ENCODE measurements at regions not wholly inside any gene's neighbourhood (a gene's known extent, or its start where the extent isn't known, plus 50 kb on each side); places are given as distances from the start of the nearest gene placed in this dataset.

DNA sequence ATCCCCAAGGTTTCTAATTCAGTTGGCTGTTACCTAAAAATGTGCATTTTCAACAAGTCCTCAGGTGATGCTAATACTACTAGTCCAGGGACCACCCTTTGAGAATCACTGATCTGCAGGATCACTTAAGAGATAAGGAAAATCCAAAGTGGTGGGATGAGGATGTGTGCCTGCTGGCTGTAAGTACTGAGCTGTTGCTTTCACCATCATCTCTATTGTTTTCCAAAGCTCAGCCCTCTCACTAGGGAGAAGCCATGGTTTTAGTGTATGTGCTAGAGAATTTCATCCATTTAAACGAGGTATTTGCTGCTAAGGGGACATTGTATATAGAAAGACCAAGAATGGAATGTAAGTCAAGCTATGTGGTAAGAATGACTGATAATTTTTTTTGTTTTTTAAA lies 202.3 kb downstream of the KIF21A start:
- no TSS peak for BruUV-seq (replicated peaks)
- Histone ChIP-seq H2AFZ (ENCODE audit: low read depth, low read length) (no peak overlapping the region), H3K4me3 (no peak overlapping the region), H3K27me3 (ENCODE audit: control insufficient read depth in 2 of 2, insufficient read depth in 2 of 2, low read length in 2 of 2) (no peaks in the 10 kb centered on the region), H3K4me1 (replicated peaks in 1 of 2; ENCODE audit: control insufficient read depth in 2 of 2, insufficient read depth in 2 of 2, low read length in 2 of 2) (no peaks in the 10 kb centered on the region), H3K9me3 (replicated peaks; ENCODE audit: control insufficient read depth, insufficient read depth, low read depth, low read length) (no peaks in the 10 kb centered on the region), H3K9ac (ENCODE audit: insufficient read depth in 1 of 2, low read depth in 2 of 2, low read length in 2 of 2) (no peak overlapping the region), H3K27ac (ENCODE audit: extremely low read depth, low read depth, low read length) (no peak overlapping the region), H3K9me1 (ENCODE audit: control insufficient read depth, insufficient read depth, low read length) (no peaks in the 10 kb centered on the region), H3K79me2 (ENCODE audit: control insufficient read depth, insufficient read depth, low read length) (no peaks in the 10 kb centered on the region), H4K20me1 (replicated peaks; ENCODE audit: control insufficient read depth, insufficient read depth, low read length) (no peaks in the 10 kb centered on the region), H3K36me3 (ENCODE audit: control insufficient read depth, insufficient read depth, low read length) (no peaks in the 10 kb centered on the region), H3K4me2 (ENCODE audit: insufficient read depth, low read length) (no peak overlapping the region)
- intact Hi-C loops (cut with micrococcal nuclease) = no loop called here
- ATAC-seq (no peak), FAIRE-seq (no peak), DNase-seq (ENCODE audit: extremely low read depth in 1 of 4, low spot score in 3 of 4) (no peak)
- TF ChIP-seq NR0B1 (IDR thresholded peaks at IDR 0.05; ENCODE audit: partially characterized antibody) (no peak), ZC3H8 (IDR thresholded peaks at IDR 0.05) (no peak), ASH1L (IDR thresholded peaks at IDR 0.05; ENCODE audit: borderline replicate concordance, low read depth, partially characterized antibody) (no peak), U2AF1 (optimal IDR thresholded peaks at IDR 0.05; ENCODE audit: low read depth, low read length) (no peak), SIN3A (IDR thresholded peaks at IDR 0.05; ENCODE audit: borderline replicate concordance in 2 of 2, control insufficient read depth in 1 of 2, low read depth in 2 of 2, low read length in 2 of 2) (no peak), HNRNPK (IDR thresholded peaks at IDR 0.05; ENCODE audit: low read depth, low read length, poor library complexity, severe bottlenecking) (no peak), ZC3H4 (CRISPR knock-in tag; IDR thresholded peaks at IDR 0.05; ENCODE audit: borderline replicate concordance) (no peak), MYNN (IDR thresholded peaks at IDR 0.05) (no peak), MYNN (CRISPR knock-in tag; IDR thresholded peaks at IDR 0.05) (no peak), SIN3B (IDR thresholded peaks at IDR 0.05; ENCODE audit: low read depth) (no peak), GATA2 (CRISPR knock-in tag; IDR thresholded peaks at IDR 0.05) (no peak), FOXP1 (CRISPR knock-in tag; IDR thresholded peaks at IDR 0.05) (no peak), MITF (IDR thresholded peaks at IDR 0.05) (no peak), SREBF2 (CRISPR knock-in tag; IDR thresholded peaks at IDR 0.05) (no peak), DIDO1 (tag; IDR thresholded peaks at IDR 0.05; ENCODE audit: low read depth) (no peak)
- TF ChIP-seq, protein P1, sequence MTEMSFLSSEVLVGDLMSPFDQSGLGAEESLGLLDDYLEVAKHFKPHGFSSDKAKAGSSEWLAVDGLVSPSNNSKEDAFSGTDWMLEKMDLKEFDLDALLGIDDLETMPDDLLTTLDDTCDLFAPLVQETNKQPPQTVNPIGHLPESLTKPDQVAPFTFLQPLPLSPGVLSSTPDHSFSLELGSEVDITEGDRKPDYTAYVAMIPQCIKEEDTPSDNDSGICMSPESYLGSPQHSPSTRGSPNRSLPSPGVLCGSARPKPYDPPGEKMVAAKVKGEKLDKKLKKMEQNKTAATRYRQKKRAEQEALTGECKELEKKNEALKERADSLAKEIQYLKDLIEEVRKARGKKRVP (CRISPR knock-in tag; IDR thresholded peaks at IDR 0.05) = no peak
- ChIA-PET CTCF (ENCODE audit: low intra/inter-chr PET ratio) (no interaction called here), POLR2A (no interaction called here)
- WGBS (ENCODE audit: insufficient coverage, low coverage, missing lambda C conversion rate) = 0% methylated on average over 1 of the region's 1 CpG
- in situ Hi-C loops (cut with MboI) = no loop called here

Data from K562 (cell line).